KMS-11 (cell line): ENCODE measurements at regions not wholly inside any gene's neighbourhood (a gene's known extent, or its start where the extent isn't known, plus 50 kb on each side); places are given as distances from the start of the nearest gene placed in this dataset.

Experiments
- H2AFZ ChIP-seq: fragments of 200-600 bp; sonication (generic); 2 replicates; pipeline ENCODE4 v1.6.1; 2016; ENCODE audit warnings: antibody characterized with exemption, mixed run types, low read depth
- H3K27ac ChIP-seq: fragments of 200-600 bp; sonication (generic); 2 replicates; pipeline ENCODE4 v1.6.1; 2016; ENCODE audit warnings: mild to moderate bottlenecking, mixed run types
- H3K27me3 ChIP-seq: fragments of 200-600 bp; sonication (generic); 2 replicates; pipeline ENCODE4 v1.6.1; 2017; ENCODE audit warnings: mild to moderate bottlenecking, low read depth, mixed run types, moderate library complexity; ENCODE audit not compliant: insufficient read depth
- H3K36me3 ChIP-seq: fragments of 200-600 bp; sonication (generic); 2 replicates; pipeline ENCODE4 v1.6.1; 2017; ENCODE audit warnings: mild to moderate bottlenecking, mixed run types; ENCODE audit not compliant: insufficient read depth
- H3K4me1 ChIP-seq: fragments of 200-600 bp; sonication (generic); 2 replicates; pipeline ENCODE4 v1.6.1; 2016; ENCODE audit warnings: mild to moderate bottlenecking, low read depth, mixed run types; ENCODE audit not compliant: poor library complexity, severe bottlenecking
- H3K4me2 ChIP-seq: fragments of 200-600 bp; sonication (generic); 2 replicates; pipeline ENCODE4 v1.7.0; 2016; ENCODE audit warnings: mild to moderate bottlenecking, mixed run types
- H3K4me3 ChIP-seq: fragments of 200-600 bp; sonication (generic); IDR thresholded peaks from 2 replicates; pipeline ENCODE4 v1.6.1; 2017; ENCODE audit warnings: low read depth, low read length, mixed read lengths; ENCODE audit not compliant: insufficient read depth
- H3K79me2 ChIP-seq: fragments of 200-600 bp; sonication (generic); 2 replicates; pipeline ENCODE4 v1.6.1; 2016; ENCODE audit warnings: low read depth, mixed run types; ENCODE audit not compliant: insufficient read depth
- H3K9ac ChIP-seq: fragments of 200-600 bp; sonication (generic); 2 replicates; pipeline ENCODE4 v1.6.1; 2016; ENCODE audit warnings: mild to moderate bottlenecking, mixed run types
- H4K20me1 ChIP-seq: fragments of 200-600 bp; sonication (generic); 2 replicates; pipeline ENCODE4 v1.6.1; 2016; ENCODE audit warnings: mild to moderate bottlenecking, mixed run types; ENCODE audit not compliant: insufficient read depth
- TF ChIP-seq, protein P1 (sequence below): fragments of 200-600 bp; sonication (generic); conservative IDR thresholded peaks from 2 replicates; pipeline ENCODE4 v1.6.1; 2017; ENCODE audit warnings: low read depth, mild to moderate bottlenecking, antibody characterized with exemption, low read length, moderate library complexity, mixed read lengths

GRCh38 chr6:94494500-94494899 is 1075.1 kb upstream of the EPHA7 start:
- Histone ChIP-seq H4K20me1 (no peaks in the 10 kb centered on the region), H3K4me2 (no peak overlapping the region), H3K27ac (no peak overlapping the region), H3K36me3 (no peaks in the 10 kb centered on the region), H3K79me2 (no peaks in the 10 kb centered on the region), H3K27me3 (no peaks in the 10 kb centered on the region), H3K4me3 (no peak overlapping the region), H3K9ac (no peak overlapping the region), H3K4me1 (no peaks in the 10 kb centered on the region), H2AFZ (no peak overlapping the region)
- TF ChIP-seq, protein P1, sequence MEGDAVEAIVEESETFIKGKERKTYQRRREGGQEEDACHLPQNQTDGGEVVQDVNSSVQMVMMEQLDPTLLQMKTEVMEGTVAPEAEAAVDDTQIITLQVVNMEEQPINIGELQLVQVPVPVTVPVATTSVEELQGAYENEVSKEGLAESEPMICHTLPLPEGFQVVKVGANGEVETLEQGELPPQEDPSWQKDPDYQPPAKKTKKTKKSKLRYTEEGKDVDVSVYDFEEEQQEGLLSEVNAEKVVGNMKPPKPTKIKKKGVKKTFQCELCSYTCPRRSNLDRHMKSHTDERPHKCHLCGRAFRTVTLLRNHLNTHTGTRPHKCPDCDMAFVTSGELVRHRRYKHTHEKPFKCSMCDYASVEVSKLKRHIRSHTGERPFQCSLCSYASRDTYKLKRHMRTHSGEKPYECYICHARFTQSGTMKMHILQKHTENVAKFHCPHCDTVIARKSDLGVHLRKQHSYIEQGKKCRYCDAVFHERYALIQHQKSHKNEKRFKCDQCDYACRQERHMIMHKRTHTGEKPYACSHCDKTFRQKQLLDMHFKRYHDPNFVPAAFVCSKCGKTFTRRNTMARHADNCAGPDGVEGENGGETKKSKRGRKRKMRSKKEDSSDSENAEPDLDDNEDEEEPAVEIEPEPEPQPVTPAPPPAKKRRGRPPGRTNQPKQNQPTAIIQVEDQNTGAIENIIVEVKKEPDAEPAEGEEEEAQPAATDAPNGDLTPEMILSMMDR: no peak

GRCh38 chr6:94487371-94487770 is 1068.0 kb upstream of the EPHA7 start:
- H3K4me1 ChIP-seq: no peaks in the 10 kb centered on the region
- no peaks in the 10 kb centered on the region for H3K79me2 ChIP-seq
- H3K36me3 ChIP-seq: no peaks in the 10 kb centered on the region
- H3K4me2 ChIP-seq: no peak overlapping the region
- no peaks in the 10 kb centered on the region for H3K27me3 ChIP-seq
- H3K9ac ChIP-seq: no peak overlapping the region
- TF ChIP-seq, protein P1: no peak
- no peak overlapping the region for H3K4me3 ChIP-seq
- no peak overlapping the region for H2AFZ ChIP-seq
- no peaks in the 10 kb centered on the region for H4K20me1 ChIP-seq
- H3K27ac ChIP-seq: no peak overlapping the region

DNA sequence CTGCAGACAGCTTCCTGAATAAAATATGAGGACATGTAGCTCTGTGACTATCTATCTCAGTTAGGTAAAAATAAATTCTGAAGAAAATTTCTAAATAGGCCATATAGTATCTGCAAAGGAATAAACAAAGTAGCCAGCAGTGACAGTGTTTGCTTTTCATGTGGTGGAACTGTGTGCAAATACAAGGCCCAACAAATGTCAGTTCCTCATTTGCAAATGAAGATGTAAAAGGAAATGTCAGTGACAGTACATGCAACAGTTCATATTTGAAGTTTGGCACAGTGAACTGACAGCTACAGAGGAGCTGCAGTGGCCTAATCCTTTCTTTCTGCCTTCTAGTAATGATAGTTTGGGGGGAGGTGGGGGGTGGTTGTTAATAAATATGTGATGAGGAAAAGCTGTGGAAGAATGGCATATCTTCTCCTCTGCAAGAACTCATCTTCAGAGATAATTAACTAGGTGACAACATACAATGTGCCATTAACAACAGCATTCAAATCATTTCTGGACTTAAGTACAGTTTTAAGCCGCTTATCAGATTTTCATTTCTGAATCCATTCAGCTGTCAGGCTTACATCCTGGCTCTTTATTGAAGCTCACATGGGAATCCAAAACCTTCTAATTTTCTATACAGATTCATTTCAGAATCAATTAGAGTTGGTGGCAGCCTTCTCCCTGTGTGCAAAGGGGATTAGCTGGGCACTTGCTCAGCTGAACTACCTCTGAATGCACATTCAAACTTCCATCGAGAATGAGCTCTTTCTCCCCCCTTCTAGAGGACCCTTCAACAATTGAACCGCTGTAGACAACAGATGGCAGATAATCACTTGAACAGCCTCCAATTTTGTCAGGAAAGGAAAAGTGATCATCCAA is 1059.0 kb upstream of the EPHA7 start:
- no peak overlapping the region for H3K4me3 ChIP-seq
- H3K4me2 ChIP-seq: no peak overlapping the region
- H3K79me2 ChIP-seq: no peaks in the 10 kb centered on the region
- no peaks in the 10 kb centered on the region for H3K4me1 ChIP-seq
- H3K9ac ChIP-seq: no peak overlapping the region
- no peak overlapping the region for H3K27ac ChIP-seq
- H3K36me3 ChIP-seq: no peaks in the 10 kb centered on the region
- no peak overlapping the region for H2AFZ ChIP-seq
- no peaks in the 10 kb centered on the region for H3K27me3 ChIP-seq
- TF ChIP-seq, protein P1: no peak
- H4K20me1 ChIP-seq: no peaks in the 10 kb centered on the region

GRCh38 chr6:94468830-94469229 is 1049.5 kb upstream of the EPHA7 start:
- no peak overlapping the region for H3K4me2 ChIP-seq
- no peaks in the 10 kb centered on the region for H3K79me2 ChIP-seq
- no peaks in the 10 kb centered on the region for H3K27me3 ChIP-seq
- H3K9ac ChIP-seq: no peak overlapping the region
- H3K27ac ChIP-seq: no peak overlapping the region
- no peaks in the 10 kb centered on the region for H4K20me1 ChIP-seq
- H3K4me1 ChIP-seq: no peaks in the 10 kb centered on the region
- H3K4me3 ChIP-seq: no peak overlapping the region
- TF ChIP-seq, protein P1: no peak
- no peak overlapping the region for H2AFZ ChIP-seq
- no peaks in the 10 kb centered on the region for H3K36me3 ChIP-seq
